H54 (cell line): ENCODE measurements at regions not wholly inside any gene's neighbourhood (a gene's known extent, or its start where the extent isn't known, plus 50 kb on each side); places are given as distances from the start of the nearest gene placed in this dataset.

Experiments used
- DNase-seq: peaks from one replicate; pipeline ENCODE4 v3.0.0; 2011; ENCODE audit warnings: low spot score, mixed read lengths; ENCODE audit not compliant: insufficient read length
- FAIRE-seq: peaks from 3 replicates; lab custom pipeline; 2011; peaks lifted over from hg19 to GRCh38; lab: Jason Lieb, UNC
- POLR2A ChIP-seq: IDR thresholded peaks from 2 replicates; pipeline ENCODE4 v1.6.1; 2011; ENCODE audit warnings: low read depth, mild to moderate bottlenecking, low read length

DNA sequence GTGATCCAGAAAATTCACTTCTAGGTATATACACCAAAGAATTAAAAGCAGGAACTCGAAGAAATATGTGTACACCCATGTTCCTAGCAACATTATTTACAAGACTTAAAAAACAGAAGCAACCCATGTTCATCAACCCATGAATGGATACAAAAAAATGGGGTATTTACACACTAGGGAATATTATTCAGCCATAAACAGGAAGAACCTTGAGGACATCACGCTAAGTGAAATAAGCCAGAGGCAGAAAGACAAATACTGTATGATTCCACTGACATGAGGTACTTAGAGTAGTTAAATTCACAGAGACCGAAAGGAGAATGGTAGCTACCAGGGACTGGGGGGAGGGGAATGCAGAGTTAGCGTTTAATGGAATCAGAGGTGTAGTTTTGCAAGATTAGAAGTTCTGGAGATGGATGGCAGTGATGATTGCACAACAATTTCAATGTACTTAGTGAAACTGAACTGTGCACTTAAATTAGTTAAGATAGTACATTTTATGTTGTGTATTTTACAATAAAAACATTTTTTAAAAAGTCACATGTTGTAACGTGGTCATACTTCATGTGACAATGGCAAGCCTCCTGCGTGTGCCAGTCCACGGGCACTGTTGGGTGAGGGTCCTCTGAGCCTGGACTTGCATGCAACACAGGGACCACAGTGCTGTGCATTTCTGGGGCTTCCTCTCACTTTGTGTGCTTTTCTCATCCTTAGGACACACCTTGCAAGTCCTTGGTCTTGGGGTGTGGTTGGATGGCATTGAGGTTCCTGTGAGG, 206.1 kb upstream of the HDAC4 start:
- no peak for FAIRE-seq
- no peak for TF ChIP-seq POLR2A

DNA sequence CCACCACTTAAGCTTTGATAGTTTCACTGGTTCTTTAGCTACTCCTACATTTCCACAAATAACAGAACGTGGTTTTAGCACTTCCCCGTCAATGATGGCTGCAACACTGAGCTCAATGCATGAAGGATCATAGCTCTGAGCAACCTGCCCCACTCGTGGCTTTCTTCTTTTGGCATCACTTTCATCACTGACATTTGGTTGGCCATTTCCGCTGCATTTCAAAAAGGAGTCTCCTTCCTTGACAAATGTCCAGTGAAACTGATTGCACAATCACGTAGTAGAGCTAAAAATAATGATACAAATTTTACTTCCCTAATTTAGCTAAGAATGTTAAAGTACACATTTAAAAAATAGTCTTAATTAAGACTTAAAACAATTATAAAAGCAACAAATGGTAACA, 205.2 kb upstream of the HDAC4 start:
- FAIRE-seq, result no peak
- no peak for TF ChIP-seq POLR2A
- DNase-seq, result no peak

More for the DNA sequence above, 206.1 kb upstream of the HDAC4 start:
- no peak for DNase-seq

- TF ChIP-seq POLR2A, result no peak
- DNase-seq (no peak), FAIRE-seq (no peak)
Measured at GRCh38 chr2:239605409-239605808, 204.6 kb upstream of the HDAC4 start.

GRCh38 chr2:239604861-239605260, 204.0 kb upstream of the HDAC4 start:
- DNase-seq (no peak), FAIRE-seq (no peak)
- no peak for TF ChIP-seq POLR2A

DNA sequence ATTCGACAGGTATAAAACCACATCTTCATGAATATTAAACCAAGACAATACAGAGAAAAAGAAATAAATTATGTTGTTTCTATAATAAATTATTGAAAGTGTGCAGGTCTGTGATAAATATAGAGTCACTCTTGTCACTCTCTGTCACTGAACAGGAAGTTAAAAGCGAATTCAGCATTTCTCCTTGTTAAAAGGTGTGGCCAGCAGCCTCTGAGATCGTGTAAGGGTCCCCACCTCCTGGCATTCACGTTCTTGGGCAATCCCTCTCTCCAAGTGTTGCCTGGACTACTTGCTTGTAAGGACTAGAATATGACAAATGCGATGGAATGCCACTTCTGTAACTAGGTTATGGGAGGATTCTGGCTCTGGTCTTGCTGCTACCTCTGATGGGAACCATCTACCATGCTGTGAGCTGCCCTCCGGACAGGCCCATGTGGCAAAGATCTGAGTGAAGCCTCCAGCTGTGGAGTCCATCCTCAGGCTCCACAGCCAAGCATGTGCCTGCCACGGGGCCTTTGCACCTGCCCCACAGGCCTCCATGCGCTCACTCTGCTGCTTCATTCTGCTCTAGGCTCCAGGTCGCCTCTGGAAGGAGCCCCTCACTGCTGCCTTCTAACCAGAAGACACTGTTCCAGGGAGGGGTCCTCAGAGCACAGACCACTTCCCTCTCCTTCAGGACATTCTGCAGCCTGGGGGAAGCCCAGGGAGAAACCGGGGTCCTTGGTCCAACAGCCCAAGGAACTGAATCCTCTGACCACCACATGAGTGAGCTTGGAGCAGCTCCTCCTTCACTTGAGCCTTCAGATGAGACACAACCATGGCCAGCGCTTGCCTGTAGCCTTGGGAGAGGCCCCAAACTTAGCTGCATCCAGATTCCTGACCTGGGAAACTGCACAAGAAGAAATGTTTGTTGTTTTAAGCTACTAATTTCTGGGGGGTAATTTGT, 202.9 kb upstream of the HDAC4 start:
- no peak for DNase-seq
- no peak for FAIRE-seq
- no peak for TF ChIP-seq POLR2A

GRCh38 chr2:239602290-239603282, 201.8 kb upstream of the HDAC4 start:
- FAIRE-seq (no peak), DNase-seq (no peak)
- TF ChIP-seq POLR2A, result no peak

DNA sequence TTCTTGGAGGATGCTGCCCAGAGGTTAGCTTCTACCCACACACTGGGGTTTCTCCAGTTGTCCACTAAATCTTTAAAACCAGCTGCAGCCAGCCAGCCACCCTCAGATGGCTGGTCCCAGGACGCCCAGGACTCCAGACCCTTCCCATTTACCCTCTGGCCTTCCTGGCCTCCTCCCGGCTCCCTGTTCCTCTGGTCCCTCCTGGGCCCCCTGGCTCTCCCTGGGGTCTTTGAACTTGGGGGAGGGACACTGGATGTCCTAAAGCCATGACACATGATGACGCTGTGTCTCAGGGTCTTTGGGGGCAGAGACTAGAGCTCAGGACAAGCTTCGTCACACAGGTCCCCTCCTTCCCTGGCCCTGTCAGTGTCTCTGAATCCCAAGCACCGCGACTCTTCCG, 201.1 kb upstream of the HDAC4 start:
- DNase-seq, result no peak
- FAIRE-seq, result no peak
- TF ChIP-seq POLR2A, result no peak

DNA sequence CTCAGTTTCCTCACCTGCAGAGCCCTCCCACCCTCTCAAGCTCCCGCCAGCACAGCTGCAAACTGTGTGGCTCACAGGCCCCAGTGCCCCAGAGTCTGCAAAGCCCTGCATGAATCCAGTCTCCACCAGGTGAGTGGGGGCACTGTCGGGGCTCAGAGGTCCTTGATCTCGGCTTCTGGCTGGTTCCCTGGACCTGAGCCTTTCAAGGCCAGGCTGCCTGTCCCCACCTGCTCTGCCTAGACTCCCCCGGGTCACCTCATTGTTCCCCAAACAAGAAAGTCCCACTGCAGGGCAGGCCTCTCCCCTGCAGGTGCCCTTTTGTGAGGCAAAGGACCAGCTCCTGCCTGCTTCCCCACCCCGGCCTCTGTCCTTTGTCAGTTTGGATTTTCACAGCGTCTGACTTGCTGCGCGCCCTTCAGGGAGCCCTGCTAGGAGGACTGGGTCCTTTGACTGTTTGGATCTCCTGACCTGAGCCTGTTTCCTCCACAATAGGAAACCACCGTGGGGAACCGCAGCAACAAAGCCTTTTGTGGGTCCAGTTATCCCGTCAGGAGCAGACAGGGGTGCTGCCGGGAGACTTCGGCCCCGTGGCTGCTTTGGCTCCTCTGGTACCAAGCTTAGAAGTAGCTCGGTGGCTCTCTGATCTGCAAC, 200.5 kb upstream of the HDAC4 start:
- DNase-seq (no peak), FAIRE-seq (no peak)
- TF ChIP-seq POLR2A, result no peak

DNA sequence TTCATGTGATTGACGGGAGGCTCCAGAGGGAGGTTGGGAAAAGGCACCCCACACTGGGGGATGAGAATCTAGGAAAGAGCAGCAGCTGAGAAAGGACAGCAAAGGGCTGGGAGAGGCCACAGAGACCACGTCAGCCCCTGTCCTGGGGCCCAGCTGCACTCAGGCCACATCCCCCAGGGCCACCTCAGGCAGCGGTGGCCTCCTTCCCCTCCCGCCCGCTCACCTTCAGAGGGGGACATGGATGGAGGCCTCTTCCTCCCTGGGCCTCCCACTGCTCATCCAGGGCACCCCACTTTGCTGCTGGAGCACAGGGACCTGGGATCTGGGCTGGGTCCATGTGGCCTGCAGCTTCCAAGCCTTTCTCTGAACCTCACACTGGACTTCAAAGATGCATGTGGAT, 199.8 kb upstream of the HDAC4 start:
- no peak for FAIRE-seq
- DNase-seq, result no peak
- TF ChIP-seq POLR2A, result no peak

DNA sequence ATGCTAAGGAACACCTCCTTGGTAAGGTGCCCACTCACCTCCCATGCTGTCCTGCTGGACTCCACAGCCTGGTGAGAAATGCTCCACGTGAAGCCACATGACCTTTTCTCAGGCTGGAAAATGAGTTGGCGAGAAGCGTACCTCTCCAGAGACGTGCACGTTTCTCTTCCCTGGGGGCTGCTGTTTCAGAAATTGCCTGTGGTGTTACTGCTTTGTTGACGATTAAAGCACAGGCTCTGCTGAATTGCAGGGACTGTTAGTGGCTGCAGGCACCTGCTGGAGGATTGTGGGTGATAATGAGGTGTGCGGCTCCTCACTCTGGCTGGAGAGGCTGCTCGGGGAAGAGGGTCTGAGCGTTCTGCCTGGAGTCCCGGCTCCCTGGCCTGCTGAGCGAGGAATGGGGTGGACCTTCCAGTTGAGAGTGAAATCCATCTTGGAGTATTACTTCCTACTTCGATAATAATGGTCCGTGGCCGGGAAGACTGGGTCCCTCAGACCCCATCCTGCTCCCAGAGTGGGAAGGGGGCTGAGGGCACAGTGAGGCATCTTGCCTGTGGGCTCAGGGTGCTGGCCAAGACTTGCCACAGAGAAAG, 199.3 kb upstream of the HDAC4 start:
- FAIRE-seq (no peak), DNase-seq (no peak)
- TF ChIP-seq POLR2A, result no peak

GRCh38 chr2:239599299-239599698, 198.5 kb upstream of the HDAC4 start:
- no peak for TF ChIP-seq POLR2A
- DNase-seq (no peak), FAIRE-seq (no peak)

DNA sequence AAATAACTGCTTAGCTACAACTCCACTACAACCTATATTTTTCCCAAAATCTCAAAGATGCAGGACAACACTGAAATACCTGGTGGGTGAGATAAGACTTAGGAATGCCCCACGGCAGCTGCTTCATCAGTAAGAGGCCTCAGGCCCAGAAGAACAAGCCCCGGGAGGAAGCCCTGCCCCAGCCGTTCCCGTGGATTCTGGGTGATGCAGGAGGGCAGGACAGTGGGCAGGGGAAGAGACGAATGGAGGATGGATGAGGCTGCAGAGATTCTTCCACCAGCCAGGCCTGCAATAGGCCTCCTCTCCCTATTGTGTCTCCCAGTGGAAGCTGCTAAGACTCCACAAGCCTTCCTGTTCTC, 197.9 kb upstream of the HDAC4 start:
- DNase-seq (no peak), FAIRE-seq (no peak)
- no peak for TF ChIP-seq POLR2A
